ENCODE measurements at regions not wholly inside any gene's neighbourhood (a gene's known extent, or its start where the extent isn't known, plus 50 kb on each side); places are given as distances from the start of the nearest gene placed in this dataset.
"Not testable (repeated sequence)": the region's sequence is repeated elsewhere in the genome, so short reads cannot be mapped to it uniquely, and the experiment has no call there.

- H3K4me1 Mint-ChIP-seq = no peaks in the 10 kb centered on the region
- H3K36me3 Mint-ChIP-seq = no peaks in the 10 kb centered on the region
- H3K27ac Mint-ChIP-seq = no peak overlapping the region
- H3K4me3 Mint-ChIP-seq = no peak overlapping the region
- no peaks in the 10 kb centered on the region for H3K9me3 Mint-ChIP-seq
- CTCF ChIA-PET = no interaction called here
- DNase-seq = peak; percentile 9
- peaks cover 13% of the 10 kb centered on the region for H3K27me3 Mint-ChIP-seq
Measured at GRCh38 chr18:79588636-79589481, 90.7 kb upstream of the CTDP1 start.

DNA sequence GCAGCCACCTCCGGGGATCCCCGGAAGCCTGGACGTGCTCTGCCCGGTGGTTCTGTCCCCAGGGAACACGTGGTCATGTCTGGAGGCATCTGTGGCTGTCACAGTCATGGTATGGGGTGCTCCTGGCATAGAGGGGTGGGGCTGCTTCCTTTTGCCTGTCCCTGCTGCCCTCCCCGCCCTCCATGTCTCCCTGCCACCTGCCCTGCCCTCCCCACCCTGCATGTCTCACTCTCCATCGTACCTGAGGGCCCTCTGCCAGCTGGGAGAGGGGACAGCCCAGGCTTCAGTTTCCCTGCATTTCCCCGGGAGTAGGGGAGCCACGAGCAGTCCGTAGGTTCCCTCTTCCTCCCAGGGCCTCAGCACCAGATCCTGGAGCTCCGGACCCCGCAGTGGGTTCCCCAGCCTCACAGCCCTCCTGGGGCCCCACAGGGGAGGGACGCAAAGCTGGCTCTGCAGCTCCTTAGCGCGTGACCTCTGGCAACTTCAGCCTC, 90.0 kb upstream of the CTDP1 start:
- DNase-seq = no peak
- CTCF ChIA-PET = interaction anchor here (0.9 kb wide), 1 partner anchor 211 kb away, joined by 3 read pairs; no protein-coding TSS in a partner anchor

GRCh38 chr18:79590191-79591031, 89.2 kb upstream of the CTDP1 start:
- Mint-ChIP-seq H3K4me3 (no peak overlapping the region), H3K36me3 (no peaks in the 10 kb centered on the region), H3K27ac (no peak overlapping the region), H3K4me1 (no peaks in the 10 kb centered on the region), H3K9me3 (no peaks in the 10 kb centered on the region), H3K27me3 (peaks cover 17% of the 10 kb centered on the region)
- no peak for DNase-seq
- CTCF ChIA-PET = interaction anchor here (0.9 kb wide), 1 partner anchor 212 kb away, joined by 3 read pairs; no protein-coding TSS in a partner anchor

More for the DNA sequence above, 90.0 kb upstream of the CTDP1 start:
- no peaks in the 10 kb centered on the region for H3K4me1 Mint-ChIP-seq
- H3K36me3 Mint-ChIP-seq = no peaks in the 10 kb centered on the region
- H3K4me3 Mint-ChIP-seq = no peak overlapping the region
- peaks cover 13% of the 10 kb centered on the region for H3K27me3 Mint-ChIP-seq
- no peaks in the 10 kb centered on the region for H3K9me3 Mint-ChIP-seq
- no peak overlapping the region for H3K27ac Mint-ChIP-seq

- Mint-ChIP-seq H3K27ac (no peak overlapping the region), H3K9me3 (no peaks in the 10 kb centered on the region), H3K36me3 (no peaks in the 10 kb centered on the region), H3K4me3 (no peak overlapping the region), H3K27me3 (peaks cover 17% of the 10 kb centered on the region), H3K4me1 (no peaks in the 10 kb centered on the region)
- CTCF ChIA-PET = no interaction called here
- DNase-seq = no peak
Measured at GRCh38 chr18:79591032-79591308, 88.6 kb upstream of the CTDP1 start.

- H3K4me1 Mint-ChIP-seq, H3K9me3 Mint-ChIP-seq, H3K36me3 Mint-ChIP-seq, H3K4me3 Mint-ChIP-seq, H3K27ac Mint-ChIP-seq, DNase-seq, CTCF ChIA-PET: not testable (repeated sequence)
- peaks cover 17% of the 10 kb centered on the region for H3K27me3 Mint-ChIP-seq
Measured at GRCh38 chr18:79592684-79593083, 86.9 kb upstream of the CTDP1 start.

DNA sequence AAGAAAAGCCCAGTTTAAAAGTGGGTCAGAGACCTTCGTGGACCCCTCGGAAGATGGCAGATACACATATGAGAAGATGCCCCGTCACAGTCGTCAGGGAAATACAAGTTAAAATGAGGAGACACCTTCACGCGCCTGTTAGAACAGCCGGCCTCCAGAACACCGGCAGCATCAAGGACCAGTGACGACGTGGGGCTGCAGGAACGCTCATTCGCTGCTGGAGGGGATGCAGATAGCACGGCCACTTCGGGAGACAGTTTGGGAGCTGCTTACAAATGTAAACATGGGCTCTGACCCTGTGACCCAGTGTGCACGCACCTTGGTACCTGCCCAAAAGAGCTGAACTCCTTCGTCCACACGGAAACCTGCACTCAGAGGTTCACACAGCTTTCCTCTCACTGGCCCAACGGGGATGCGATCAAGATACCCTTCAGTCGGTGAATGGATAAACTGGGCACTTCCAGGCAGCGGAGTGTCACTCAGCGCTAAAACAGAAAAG, 83.7 kb upstream of the CTDP1 start:
- Mint-ChIP-seq H3K4me3 (no peak overlapping the region), H3K27me3 (peaks cover 16% of the 10 kb centered on the region), H3K36me3 (no peaks in the 10 kb centered on the region), H3K4me1 (no peaks in the 10 kb centered on the region), H3K27ac (no peak overlapping the region), H3K9me3 (no peaks in the 10 kb centered on the region)
- DNase-seq = peak; percentile 15
- CTCF ChIA-PET = no interaction called here

DNA sequence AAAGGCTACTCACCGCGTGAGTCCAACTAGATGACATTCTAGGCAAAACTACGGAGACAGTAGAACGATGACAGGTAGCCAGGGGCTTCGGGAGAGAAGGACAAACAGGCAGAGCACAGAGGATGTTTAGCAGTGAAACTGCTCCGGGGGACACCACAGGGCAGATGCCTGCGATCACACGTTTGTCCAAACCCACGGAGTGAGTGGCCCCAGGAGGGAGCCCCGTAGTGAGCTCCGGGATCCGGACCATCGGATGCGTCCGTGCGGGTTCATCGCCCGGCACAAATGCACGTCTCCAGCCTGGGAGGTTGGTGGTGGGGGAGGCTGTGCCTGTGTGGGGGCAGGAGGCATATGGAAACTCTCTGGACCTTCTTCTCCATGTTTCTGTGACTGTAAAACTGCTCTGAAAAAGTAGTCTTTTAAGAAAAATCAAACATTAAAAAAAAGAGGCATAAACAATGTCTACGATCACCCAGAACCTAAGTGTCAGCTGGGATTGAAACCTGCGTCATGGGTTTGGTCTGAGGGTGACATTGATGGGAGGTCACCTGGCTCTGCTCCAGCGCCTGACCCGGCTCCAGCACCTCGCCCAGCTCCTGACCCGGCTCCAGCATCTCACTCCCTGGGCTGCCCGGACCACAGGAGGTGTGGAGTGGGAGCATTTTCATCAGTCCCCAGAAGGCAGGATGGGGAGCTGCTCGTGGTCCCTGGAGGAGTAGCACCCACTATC, 83.0 kb upstream of the CTDP1 start:
- H3K36me3 Mint-ChIP-seq = no peaks in the 10 kb centered on the region
- peaks cover 13% of the 10 kb centered on the region for H3K27me3 Mint-ChIP-seq
- H3K27ac Mint-ChIP-seq = peak overlapping the region; percentile 16
- H3K9me3 Mint-ChIP-seq = no peaks in the 10 kb centered on the region
- peak; percentile 8 for DNase-seq
- H3K4me3 Mint-ChIP-seq = no peak overlapping the region
- H3K4me1 Mint-ChIP-seq = no peaks in the 10 kb centered on the region
- CTCF ChIA-PET = no interaction called here

DNA sequence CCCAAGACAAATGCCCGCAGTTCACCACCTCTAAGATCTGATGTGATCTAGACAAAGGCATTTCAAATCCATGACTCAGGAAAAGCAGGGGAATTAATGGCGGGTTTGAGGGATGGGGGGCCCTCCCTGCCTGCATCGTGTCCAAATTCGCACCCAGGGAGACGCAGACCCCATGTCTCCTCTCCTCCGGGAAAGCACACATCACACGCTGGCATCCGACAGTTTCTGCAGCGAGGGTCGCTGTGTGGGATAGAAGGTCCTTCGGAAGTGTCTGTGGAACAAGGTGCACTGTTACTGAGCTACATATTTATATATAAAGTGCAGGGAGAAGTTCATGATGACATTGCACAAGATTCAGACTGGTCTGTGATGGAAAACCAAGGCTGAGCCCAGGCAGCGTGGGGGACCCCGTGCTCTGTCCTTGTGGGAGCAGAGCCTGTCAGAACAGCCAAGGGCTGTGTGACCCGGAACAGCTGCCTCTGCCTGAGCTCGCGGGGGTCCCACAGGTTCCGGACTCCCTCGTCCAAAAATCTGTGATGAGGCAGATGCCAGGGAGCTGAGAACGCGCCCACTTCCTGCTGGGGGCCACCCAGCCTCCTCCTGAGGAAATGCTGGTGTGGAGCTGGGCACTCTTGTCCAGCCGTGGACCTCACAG, 82.3 kb upstream of the CTDP1 start:
- CTCF ChIA-PET = no interaction called here
- Mint-ChIP-seq H3K27ac (no peak overlapping the region), H3K27me3 (peaks cover 13% of the 10 kb centered on the region), H3K4me3 (no peak overlapping the region), H3K36me3 (no peaks in the 10 kb centered on the region), H3K4me1 (no peaks in the 10 kb centered on the region), H3K9me3 (no peaks in the 10 kb centered on the region)
- no peak for DNase-seq

DNA sequence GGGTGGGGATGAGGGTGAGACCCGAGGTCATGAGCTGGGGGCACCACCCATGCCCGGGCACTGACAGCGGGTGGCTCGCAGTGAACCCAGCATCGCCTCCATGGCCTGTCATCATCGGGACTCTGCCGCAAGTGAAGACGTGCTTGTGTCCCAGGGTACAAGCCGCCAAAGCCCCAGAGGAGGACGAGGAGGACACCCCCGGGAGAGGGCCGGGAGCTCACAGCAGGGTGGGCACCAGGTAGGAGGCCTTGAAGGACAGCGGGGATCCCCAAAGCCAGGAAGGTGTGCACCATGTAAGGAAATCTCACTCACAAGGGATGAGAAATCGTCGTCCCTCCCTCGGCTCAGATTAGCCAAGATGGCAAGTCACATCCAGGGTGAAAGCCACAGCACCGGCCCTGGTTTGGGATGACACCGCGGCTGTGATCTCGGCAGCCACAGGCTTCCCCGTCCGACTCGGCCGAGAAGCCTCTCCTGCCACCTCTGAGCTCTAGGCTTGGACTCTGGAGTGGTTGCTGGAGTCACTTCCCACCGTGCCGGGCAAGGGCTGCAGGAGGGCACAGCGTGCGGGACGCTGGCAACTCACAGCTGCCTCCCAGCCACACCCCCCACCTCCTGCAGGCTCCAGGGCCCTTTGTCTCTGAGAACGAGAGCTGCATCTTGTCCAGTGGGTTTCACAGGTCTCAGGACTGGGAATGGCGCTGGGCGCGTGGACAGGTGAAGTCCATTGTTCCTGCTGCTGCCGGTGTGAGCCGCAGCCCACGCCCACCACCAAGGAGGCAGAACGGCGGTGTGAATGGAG, 81.6 kb upstream of the CTDP1 start:
- H3K36me3 Mint-ChIP-seq = no peaks in the 10 kb centered on the region

DNA sequence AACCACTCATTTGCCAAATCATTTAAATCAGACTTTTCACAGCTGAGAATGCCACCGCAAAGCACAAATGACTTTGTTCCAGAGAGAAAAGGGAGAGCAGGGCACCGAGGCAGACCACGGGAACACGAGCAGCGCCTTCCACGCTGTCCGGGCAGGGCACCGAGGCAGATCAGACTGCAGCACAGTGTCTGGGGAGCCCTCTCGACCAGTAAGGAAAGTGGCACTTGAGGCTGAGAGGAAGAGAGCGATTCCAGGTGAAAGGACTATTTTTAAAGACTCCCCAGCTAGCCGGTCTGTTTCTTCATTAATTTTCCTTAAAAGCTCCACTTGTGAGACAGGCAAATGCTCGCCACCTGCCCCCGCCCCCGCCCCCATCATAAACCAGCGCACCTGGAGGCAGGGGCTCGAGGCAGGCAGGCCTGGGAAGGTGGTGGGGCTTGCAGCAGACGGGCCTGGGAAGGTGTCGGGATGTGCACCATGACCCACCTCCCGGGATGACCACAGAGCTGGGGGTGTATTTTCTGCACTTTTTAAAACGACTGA, 80.9 kb upstream of the CTDP1 start:
- CTCF ChIA-PET = no interaction called here
- no peaks in the 10 kb centered on the region for H3K9me3 Mint-ChIP-seq
- no peak overlapping the region for H3K27ac Mint-ChIP-seq
- H3K4me3 Mint-ChIP-seq = no peak overlapping the region
- peaks cover 6% of the 10 kb centered on the region for H3K27me3 Mint-ChIP-seq
- no peak for DNase-seq
- H3K4me1 Mint-ChIP-seq = no peaks in the 10 kb centered on the region
- no peaks in the 10 kb centered on the region for H3K36me3 Mint-ChIP-seq

More for the DNA sequence above, 81.6 kb upstream of the CTDP1 start:
- CTCF ChIA-PET = no interaction called here
- no peak overlapping the region for H3K27ac Mint-ChIP-seq
- H3K4me1 Mint-ChIP-seq = no peaks in the 10 kb centered on the region
- DNase-seq = no peak
- peaks cover 8% of the 10 kb centered on the region for H3K27me3 Mint-ChIP-seq
- H3K4me3 Mint-ChIP-seq = no peak overlapping the region
- no peaks in the 10 kb centered on the region for H3K9me3 Mint-ChIP-seq

DNA sequence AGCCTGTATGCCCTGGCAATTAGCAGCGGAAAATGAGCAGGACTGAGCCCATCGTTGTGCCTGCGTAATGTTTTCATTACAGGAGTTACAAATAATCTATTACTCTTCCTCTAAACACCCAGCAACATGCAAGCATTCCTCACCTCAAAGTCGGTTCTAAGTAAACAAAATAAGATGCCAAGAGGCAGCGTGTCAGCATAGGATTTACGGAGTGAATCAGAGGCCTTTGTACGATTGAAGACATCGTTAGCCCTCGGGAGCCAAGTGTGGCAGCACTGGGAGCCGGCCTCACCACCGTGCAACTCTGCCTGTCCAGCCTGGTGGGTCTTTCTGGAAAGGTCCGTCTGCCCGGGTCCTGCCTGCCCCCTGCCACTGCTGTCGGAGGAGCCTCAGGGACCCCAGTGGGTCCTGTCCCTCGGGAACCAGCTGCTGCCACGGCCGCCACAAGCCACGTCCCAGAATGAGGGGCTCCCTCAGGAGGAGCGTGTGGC, 80.1 kb upstream of the CTDP1 start:
- H3K27me3 Mint-ChIP-seq = peaks cover 4% of the 10 kb centered on the region
- no peak for DNase-seq
- no peaks in the 10 kb centered on the region for H3K4me1 Mint-ChIP-seq
- no peak overlapping the region for H3K27ac Mint-ChIP-seq
- no peak overlapping the region for H3K4me3 Mint-ChIP-seq
- H3K9me3 Mint-ChIP-seq = no peaks in the 10 kb centered on the region
- no peaks in the 10 kb centered on the region for H3K36me3 Mint-ChIP-seq
- CTCF ChIA-PET = no interaction called here

DNA sequence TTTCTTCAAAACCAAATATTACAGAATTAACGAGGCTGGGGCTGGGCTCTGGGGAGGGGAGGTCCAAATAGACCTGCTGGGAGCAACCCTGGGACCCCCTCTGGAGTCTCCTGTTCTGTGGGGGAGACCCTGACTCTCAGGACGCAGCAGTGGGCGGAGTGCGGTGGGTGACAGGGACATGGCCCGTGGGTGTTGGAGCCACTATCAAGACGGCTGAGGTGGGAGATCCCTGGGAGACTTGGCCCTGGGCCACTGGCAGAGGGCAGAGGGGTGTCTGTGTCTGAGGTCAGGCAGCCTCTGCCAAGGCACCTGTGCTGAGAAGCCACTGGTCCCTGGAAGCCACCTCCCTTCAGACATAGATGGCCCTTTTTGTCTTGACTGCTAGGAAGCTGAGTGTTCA, 79.5 kb upstream of the CTDP1 start:
- Mint-ChIP-seq H3K4me1 (no peaks in the 10 kb centered on the region), H3K9me3 (no peaks in the 10 kb centered on the region), H3K4me3 (no peak overlapping the region), H3K27ac (no peak overlapping the region), H3K27me3 (peaks cover 2% of the 10 kb centered on the region), H3K36me3 (no peaks in the 10 kb centered on the region)
- CTCF ChIA-PET = interaction anchor here (1.1 kb wide), 1 partner anchor 69 kb away, joined by 3 read pairs; no protein-coding TSS in a partner anchor
- no peak for DNase-seq

GRCh38 chr18:79600596-79600995, 79.0 kb upstream of the CTDP1 start:
- H3K27me3 Mint-ChIP-seq = no peaks in the 10 kb centered on the region
- H3K36me3 Mint-ChIP-seq = no peaks in the 10 kb centered on the region
- H3K27ac Mint-ChIP-seq = no peak overlapping the region
- CTCF ChIA-PET = interaction anchor here (1.1 kb wide), 1 partner anchor 69 kb away, joined by 3 read pairs; no protein-coding TSS in a partner anchor
- H3K4me1 Mint-ChIP-seq = no peaks in the 10 kb centered on the region
- H3K9me3 Mint-ChIP-seq = no peaks in the 10 kb centered on the region
- no peak for DNase-seq
- H3K4me3 Mint-ChIP-seq = no peak overlapping the region
